Kidney (tissue), 13 donors: ENCODE measurements at regions not wholly inside any gene's neighbourhood (a gene's known extent, or its start where the extent isn't known, plus 50 kb on each side); places are given as distances from the start of the nearest gene placed in this dataset.

Source experiments
- DNase-seq, 5 donors: peaks; one replicate each; pipeline ENCODE4 v3.0.0-alpha.2; 2013 to 2020
- FAIRE-seq: peaks from 2 replicates; lab custom pipeline; 2012; peaks lifted over from hg19 to GRCh38; lab: Jason Lieb, UNC
- H3K27ac ChIP-seq, 2 donors: one replicate each; pipeline ENCODE4 v1.7.0; 2013; ENCODE audit warnings: low read depth in 2 of 2, low read length in 2 of 2, inconsistent platforms in 1 of 2
- H3K27me3 ChIP-seq: one replicate; pipeline ENCODE4 v1.7.1; 2013; ENCODE audit warnings: low read length, inconsistent platforms; ENCODE audit not compliant: control insufficient read depth, insufficient read depth
- H3K36me3 ChIP-seq, 3 donors: one replicate each; pipeline versions ENCODE4 v1.7.0 to v1.7.1; 2013; ENCODE audit warnings: low read length in 3 of 3, control low read depth in 1 of 3, inconsistent platforms in 1 of 3; ENCODE audit not compliant: insufficient read depth in 3 of 3, control insufficient read depth in 2 of 3
- H3K4me1 ChIP-seq, 3 donors: one replicate each; pipeline versions ENCODE4 v1.7.0 to v1.7.1; 2013; ENCODE audit warnings: low read length in 3 of 3, inconsistent platforms in 1 of 3, low read depth in 1 of 3; ENCODE audit not compliant: control insufficient read depth in 2 of 3, insufficient read depth in 2 of 3
- H3K4me3 ChIP-seq, 3 donors: one replicate each; pipeline versions ENCODE4 v1.7.0 to v1.8.1; 2013; ENCODE audit warnings: low read length in 3 of 3, control low read depth in 1 of 3, inconsistent platforms in 1 of 3
- H3K9ac ChIP-seq, 3 donors: one replicate each; pipeline versions ENCODE4 v1.7.0 to v1.7.1; 2013; ENCODE audit warnings: low read length in 3 of 3, control low read depth in 1 of 3, inconsistent platforms in 1 of 3
- H3K9me3 ChIP-seq, 3 donors: one replicate each; pipeline versions ENCODE4 v1.7.0 to v1.7.1; 2013; ENCODE audit warnings: low read length in 3 of 3, control low read depth in 1 of 3, inconsistent platforms in 1 of 3; ENCODE audit not compliant: control insufficient read depth in 2 of 3, insufficient read depth in 1 of 3
- CTCF ChIP-seq: IDR thresholded peaks from 3 replicates; pipeline ENCODE4 v1.5.1; 2012; ENCODE audit warnings: mild to moderate bottlenecking, moderate library complexity, borderline replicate concordance; ENCODE audit not compliant: insufficient read depth; ENCODE audit errors: extremely low read depth
- intact Hi-C: fragments of 100-400 bp; cut with DNase I; formaldehyde crosslinking; loops from one replicate; pipeline ENCODE4 v1.11.1; 2022
- donor health status: control.
- donor health status: control.
- donor health status: control.
- donor health status: control.
- donor health status: control.
- donor health status: DM: yes; HTN: yes; CAD: no.
- donor health status: Normal renal cell carcinoma (clear cell type).

- intact Hi-C loops: no loop called here
- Histone ChIP-seq H3K9me3 (peaks cover 0 to 4% (median 0%) of the 10 kb centered on the region in 3 donors), H3K4me3 (no peak overlapping the region), H3K27ac (no peak overlapping the region), H3K27me3 (no peaks in the 10 kb centered on the region), H3K36me3 (no peaks in the 10 kb centered on the region), H3K9ac (no peak overlapping the region), H3K4me1 (no peaks in the 10 kb centered on the region)
- no peak for DNase-seq
- TF ChIP-seq CTCF: no peak
- FAIRE-seq: no peak
Observed at GRCh38 chr1:168455764-168456163, 88.0 kb downstream of the XCL2 start.

- no peak overlapping the region for H3K27ac ChIP-seq
- no peak for DNase-seq
- no peaks in the 10 kb centered on the region for H3K27me3 ChIP-seq
- no peak overlapping the region for H3K9ac ChIP-seq
- H3K9me3 ChIP-seq: peaks cover 0 to 4% (median 0%) of the 10 kb centered on the region in 3 donors
- no peak overlapping the region for H3K4me3 ChIP-seq
- FAIRE-seq: no peak
- intact Hi-C loops: no loop called here
- TF ChIP-seq CTCF: no peak
- H3K36me3 ChIP-seq: no peaks in the 10 kb centered on the region
- H3K4me1 ChIP-seq: no peaks in the 10 kb centered on the region
Observed at GRCh38 chr1:168454211-168454815, 89.5 kb downstream of the XCL2 start.

GRCh38 chr1:168453056-168453455 is 90.7 kb downstream of the XCL2 start:
- no peaks in the 10 kb centered on the region for H3K27me3 ChIP-seq
- intact Hi-C loops: no loop called here
- no peaks in the 10 kb centered on the region for H3K36me3 ChIP-seq
- FAIRE-seq (no peak), DNase-seq (no peak)
- H3K27ac ChIP-seq: no peak overlapping the region
- H3K4me1 ChIP-seq: no peaks in the 10 kb centered on the region
- H3K4me3 ChIP-seq: no peak overlapping the region
- H3K9ac ChIP-seq: no peak overlapping the region
- TF ChIP-seq CTCF: no peak
- H3K9me3 ChIP-seq: peaks cover 0 to 4% (median 0%) of the 10 kb centered on the region in 3 donors

- no peak for TF ChIP-seq CTCF
- H3K36me3 ChIP-seq: no peaks in the 10 kb centered on the region
- FAIRE-seq (no peak), DNase-seq (no peak)
- H3K27me3 ChIP-seq: no peaks in the 10 kb centered on the region
- intact Hi-C loops: no loop called here
- no peak overlapping the region for H3K9ac ChIP-seq
- no peak overlapping the region for H3K4me3 ChIP-seq
- no peak overlapping the region for H3K27ac ChIP-seq
- no peaks in the 10 kb centered on the region for H3K4me1 ChIP-seq
- peaks cover 0 to 4% (median 0%) of the 10 kb centered on the region in 3 donors for H3K9me3 ChIP-seq
Observed at GRCh38 chr1:168452329-168452728, 91.5 kb downstream of the XCL2 start.
